Myocyte (in vitro differentiated cells): ENCODE measurements at regions not wholly inside any gene's neighbourhood (a gene's known extent, or its start where the extent isn't known, plus 50 kb on each side); places are given as distances from the start of the nearest gene placed in this dataset.
"Not testable (repeated sequence)": the region's sequence is repeated elsewhere in the genome, so short reads cannot be mapped to it uniquely, and the experiment has no call there.

Experiments
- DNase-seq: peaks from one replicate; pipeline ENCODE4 v3.0.0-alpha.2; 2012; ENCODE audit warnings: low read depth

GRCh38 chr10:9081253-9081652 is 1026.8 kb downstream of the GATA3 start:
- DNase-seq = no peak

- no peak for DNase-seq
These were observed 1027.5 kb downstream of the GATA3 start for GRCh38 chr10:9081961-9082360.

- DNase-seq = no peak
These were observed 1037.1 kb downstream of the GATA3 start for GRCh38 chr10:9091530-9092093.

- no peak for DNase-seq
These were observed 1041.8 kb downstream of the GATA3 start for GRCh38 chr10:9096288-9096687.

- no peak for DNase-seq
These were observed 1042.9 kb downstream of the GATA3 start for GRCh38 chr10:9097206-9097990.

GRCh38 chr10:9097991-9098306 is 1043.5 kb downstream of the GATA3 start:
- DNase-seq = no peak

GRCh38 chr10:9102026-9102425 is 1047.5 kb downstream of the GATA3 start:
- DNase-seq = no peak

GRCh38 chr10:9103301-9103700 is 1048.8 kb downstream of the GATA3 start:
- DNase-seq = no peak

GRCh38 chr10:9111976-9112375 is 1057.5 kb downstream of the GATA3 start:
- no peak for DNase-seq

GRCh38 chr10:9126728-9127127 is 1072.2 kb downstream of the GATA3 start:
- DNase-seq = no peak

GRCh38 chr10:9137368-9137767 is 1082.9 kb downstream of the GATA3 start:
- no peak for DNase-seq

GRCh38 chr10:9138829-9139228 is 1084.3 kb downstream of the GATA3 start:
- not testable (repeated sequence) for DNase-seq

GRCh38 chr10:9140373-9140772 is 1085.9 kb downstream of the GATA3 start:
- DNase-seq = peak; percentile 20

GRCh38 chr10:9147475-9147874 is 1093.0 kb downstream of the GATA3 start:
- no peak for DNase-seq

GRCh38 chr10:9149134-9149533 is 1094.6 kb downstream of the GATA3 start:
- DNase-seq = no peak

- DNase-seq = not testable (repeated sequence)
These were observed 1098.6 kb downstream of the GATA3 start for GRCh38 chr10:9153057-9153456.

GRCh38 chr10:9157656-9158055 is 1103.2 kb downstream of the GATA3 start:
- no peak for DNase-seq

- no peak for DNase-seq
These were observed 1104.2 kb downstream of the GATA3 start for GRCh38 chr10:9158675-9159074.

- no peak for DNase-seq
These were observed 1105.8 kb downstream of the GATA3 start for GRCh38 chr10:9160275-9160674.

- DNase-seq = no peak
These were observed 1109.2 kb downstream of the GATA3 start for GRCh38 chr10:9163699-9164098.

- no peak for DNase-seq
These were observed 1112.3 kb downstream of the GATA3 start for GRCh38 chr10:9166770-9167169.

- no peak for DNase-seq
These were observed 1117.8 kb downstream of the GATA3 start for GRCh38 chr10:9172276-9172675.

- DNase-seq = no peak
These were observed 1120.7 kb downstream of the GATA3 start for GRCh38 chr10:9175200-9175599.
